Pancreas (tissue), 10 donors: ENCODE measurements at regions not wholly inside any gene's neighbourhood (a gene's known extent, or its start where the extent isn't known, plus 50 kb on each side); places are given as distances from the start of the nearest gene placed in this dataset.

ENCODE experiments used
- ATAC-seq, 4 donors: fragments of 200-7000 bp; cut with Tn5 transposase; one replicate each; pipeline versions ENCODE4 v1.8.0 to v1.9.1; 2020; ENCODE audit warnings: mild to moderate bottlenecking in 4 of 4, moderate library complexity in 4 of 4
- DNase-seq, 6 donors: peaks; one replicate each; pipeline ENCODE4 v3.0.0-alpha.2; 2020
- FAIRE-seq: peaks from 2 replicates; lab custom pipeline; 2012; peaks lifted over from hg19 to GRCh38; lab: Jason Lieb, UNC
- H3K27ac ChIP-seq, 4 donors: fragments of 200-600 bp; sonication (generic); 1 replicate in 3 of 4; 2 replicates in 1 of 4; pipeline versions ENCODE4 v1.5.0 to v1.8.0; 2020
- H3K27me3 ChIP-seq, 4 donors: fragments of 200-600 bp; one replicate each; pipeline ENCODE4 v1.8.0; 2021
- H3K36me3 ChIP-seq, 3 donors: fragments of 200-600 bp; sonication (generic) in 1 of 3; one replicate each; pipeline versions ENCODE4 v1.5.0 to v1.8.0; 2020 to 2021
- H3K4me1 ChIP-seq, 3 donors: fragments of 200-600 bp; one replicate each; pipeline ENCODE4 v1.8.0; 2021
- H3K4me3 ChIP-seq, 4 donors: fragments of 200-600 bp; sonication (generic) in 2 of 4; one replicate each; pipeline versions ENCODE4 v1.5.0 to v1.8.0; 2020 to 2021
- H3K9me3 ChIP-seq, 4 donors: fragments of 200-600 bp; one replicate each; pipeline ENCODE4 v1.8.0; 2021
- CTCF ChIP-seq, 4 donors: fragments of 200-600 bp; sonication (generic) in 3 of 4; IDR thresholded peaks; one replicate each; pipeline versions ENCODE4 v1.5.0 to v1.8.0; 2021; ENCODE audit warnings: antibody characterized with exemption in 4 of 4
- whole genome bisulfite sequencing, 2 donors: extraction: QIAGEN DNeasy Blood & Tissue Kit; methylation state at CpG; one replicate each; pipeline ENCODE4 v1.1.7; 2013; 5-methylcytosine and 5-hydroxymethylcytosine counted together
- intact Hi-C, 3 donors: fragments of 100-400 bp; cut with DNase I; formaldehyde crosslinking; loops; one replicate each; pipeline versions ENCODE4 v1.11.1 to v1.14.2; 2022
- donor health status: healthy with polysubstance abuse.
- donor health status: DM: no; HTN: no; CAD: no; lungs with moderate emphysema.
- donor health status: DM: no; HTN: no; CAD: no.
- donor health status: control.
- donor health status: control.
- donor health status: Bipolar disorder and iron deficiency.
- donor health status: DM: yes; HTN: yes; CAD: no.
- donor health status: DM: no; HTN: no; CAD: no.
- donor health status: DM: no; HTN: no; CAD: no.
- donor health status: DM: yes; HTN: yes; CAD: no.

- no peak for TF ChIP-seq CTCF (IDR thresholded peaks at IDR 0.05)
- ATAC-seq (no peak), FAIRE-seq (no peak), DNase-seq (no peak)
- Histone ChIP-seq H3K27me3 (no peaks in the 10 kb centered on the region), H3K36me3 (no peaks in the 10 kb centered on the region), H3K9me3 (no peaks in the 10 kb centered on the region), H3K27ac (no peak overlapping the region), H3K4me1 (no peaks in the 10 kb centered on the region), H3K4me3 (no peak overlapping the region)
- intact Hi-C loops, result no loop called here
- 46 to 79% methylated on average over 1 of the region's 1 CpG for WGBS, 2 donors
These were observed 702.8 kb downstream of the SI start for GRCh38 chr3:164375538-164375937.

GRCh38 chr3:164371681-164372080 is 706.6 kb downstream of the SI start:
- no peaks in the 10 kb centered on the region for H3K4me1 ChIP-seq
- no peaks in the 10 kb centered on the region for H3K27me3 ChIP-seq
- DNase-seq (no peak), FAIRE-seq (no peak), ATAC-seq (no peak)
- intact Hi-C loops, result no loop called here
- 64 to 85% methylated on average over 2 of the region's 2 CpGs for WGBS, 2 donors
- no peaks in the 10 kb centered on the region for H3K36me3 ChIP-seq
- no peaks in the 10 kb centered on the region for H3K9me3 ChIP-seq
- no peak overlapping the region for H3K4me3 ChIP-seq
- H3K27ac ChIP-seq, result no peak overlapping the region
- TF ChIP-seq CTCF (IDR thresholded peaks at IDR 0.05), result no peak

- WGBS, 2 donors, result 73 to 74% methylated on average over 5 of the region's 5 CpGs
- intact Hi-C loops, result no loop called here
These were observed 707.3 kb downstream of the SI start for GRCh38 chr3:164370970-164371369.

GRCh38 chr3:164365242-164365641 is 713.1 kb downstream of the SI start:
- no peak for TF ChIP-seq CTCF (IDR thresholded peaks at IDR 0.05)
- 74 to 90% methylated on average over 1 of the region's 1 CpG for WGBS, 2 donors
- no peaks in the 10 kb centered on the region for H3K36me3 ChIP-seq

More at GRCh38 chr3:164370970-164371369, 707.3 kb downstream of the SI start:
- FAIRE-seq (no peak), ATAC-seq (no peak), DNase-seq (no peak)
- no peaks in the 10 kb centered on the region for H3K4me1 ChIP-seq
- H3K27ac ChIP-seq, result no peak overlapping the region
- H3K4me3 ChIP-seq, result no peak overlapping the region
- no peaks in the 10 kb centered on the region for H3K9me3 ChIP-seq
- TF ChIP-seq CTCF (IDR thresholded peaks at IDR 0.05), result no peak
- H3K27me3 ChIP-seq, result no peaks in the 10 kb centered on the region
- no peaks in the 10 kb centered on the region for H3K36me3 ChIP-seq

GRCh38 chr3:164364111-164364510 is 714.2 kb downstream of the SI start:
- FAIRE-seq, result no peak
- WGBS, 2 donors, result 64 to 69% methylated on average over 6 of the region's 6 CpGs

More at GRCh38 chr3:164365242-164365641, 713.1 kb downstream of the SI start:
- H3K27ac ChIP-seq, result no peak overlapping the region
- no peak for ATAC-seq
- no peaks in the 10 kb centered on the region for H3K9me3 ChIP-seq
- H3K4me3 ChIP-seq, result no peak overlapping the region
- DNase-seq, result no peak
- H3K4me1 ChIP-seq, result no peaks in the 10 kb centered on the region
- FAIRE-seq, result no peak
- H3K27me3 ChIP-seq, result no peaks in the 10 kb centered on the region
- intact Hi-C loops, result no loop called here

More at GRCh38 chr3:164364111-164364510, 714.2 kb downstream of the SI start:
- no peak for DNase-seq
- Histone ChIP-seq H3K27ac (no peak overlapping the region), H3K9me3 (no peaks in the 10 kb centered on the region), H3K4me1 (no peaks in the 10 kb centered on the region), H3K4me3 (no peak overlapping the region), H3K36me3 (no peaks in the 10 kb centered on the region), H3K27me3 (no peaks in the 10 kb centered on the region)
- TF ChIP-seq CTCF (IDR thresholded peaks at IDR 0.05), result no peak
- no peak for ATAC-seq
- intact Hi-C loops, result no loop called here
